ENCODE measurements at regions not wholly inside any gene's neighbourhood (a gene's known extent, or its start where the extent isn't known, plus 50 kb on each side); places are given as distances from the start of the nearest gene placed in this dataset.
A peak's percentile ranks its signal among the peaks of the same experiment; 100 is the strongest.
"Not testable (repeated sequence)": the region's sequence is repeated elsewhere in the genome, so short reads cannot be mapped to it uniquely, and the experiment has no call there.

DNA sequence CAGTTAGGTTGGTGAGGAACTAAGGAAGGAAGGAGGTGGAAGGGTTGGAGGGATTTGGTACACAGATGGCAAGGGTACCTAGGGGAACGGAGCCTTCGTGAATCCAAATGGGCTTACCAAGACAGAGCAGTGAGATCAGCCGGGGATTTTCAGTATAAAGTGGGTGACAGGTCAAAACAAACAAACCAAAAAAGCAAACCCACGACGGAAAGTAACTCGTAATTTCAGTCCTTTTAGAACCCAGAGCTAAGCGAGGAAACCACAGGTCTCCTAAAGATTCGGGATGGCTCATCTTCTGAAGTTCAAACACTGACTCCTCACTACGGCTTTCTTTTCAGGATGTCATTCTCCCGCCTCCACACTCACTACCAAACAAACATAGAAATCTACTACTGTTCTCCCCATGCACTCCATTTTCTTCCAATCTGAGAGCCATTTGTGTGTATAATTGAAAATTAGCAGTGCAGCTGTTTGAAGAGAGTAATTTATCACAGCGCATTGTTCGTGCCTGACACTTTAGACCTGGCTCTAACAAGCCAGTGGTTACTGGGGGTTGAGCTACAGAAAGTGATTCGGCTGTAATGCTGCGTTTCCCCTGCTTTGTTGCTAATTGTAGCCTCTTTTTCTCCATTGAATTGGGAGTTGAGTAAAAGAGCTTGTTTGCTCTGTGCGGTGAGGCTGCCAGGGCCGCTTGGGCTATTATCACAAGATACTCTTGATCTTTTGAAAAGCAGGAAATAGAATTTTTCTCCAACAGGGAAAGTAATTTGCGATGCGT is 64.7 kb upstream of the CCDC39 start:
- FAIRE-seq, result no peak

- no peak for FAIRE-seq
Observed at GRCh38 chr3:180747805-180748361, 68.6 kb upstream of the CCDC39 start.

- no peak for FAIRE-seq
Observed at GRCh38 chr3:180749322-180749721, 70.0 kb upstream of the CCDC39 start.

GRCh38 chr3:180749796-180750195 is 70.5 kb upstream of the CCDC39 start:
- no peak for FAIRE-seq

DNA sequence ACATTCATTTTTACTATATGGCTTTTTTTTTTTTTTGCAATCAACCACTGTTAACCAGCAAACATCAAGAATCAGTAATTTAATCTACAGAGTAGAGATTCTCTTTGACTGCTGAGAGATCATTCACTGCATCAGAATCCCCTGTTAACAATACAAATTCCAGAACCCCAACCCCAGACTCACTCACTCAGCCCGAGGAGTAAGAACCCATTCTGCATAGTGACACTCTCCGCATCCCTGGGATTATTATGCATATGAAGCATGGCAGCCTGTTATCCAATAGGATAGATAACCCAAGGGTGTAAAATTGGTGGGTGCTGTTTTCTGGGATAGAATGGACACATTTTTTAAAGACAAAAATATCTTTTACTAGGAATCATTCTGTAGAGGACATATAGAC is 76.3 kb upstream of the CCDC39 start:
- no peak for FAIRE-seq

- no peak for FAIRE-seq
Observed at GRCh38 chr3:180762866-180763265, 83.6 kb upstream of the CCDC39 start.

GRCh38 chr3:180764481-180764880 is 85.2 kb upstream of the CCDC39 start:
- no peak for FAIRE-seq

DNA sequence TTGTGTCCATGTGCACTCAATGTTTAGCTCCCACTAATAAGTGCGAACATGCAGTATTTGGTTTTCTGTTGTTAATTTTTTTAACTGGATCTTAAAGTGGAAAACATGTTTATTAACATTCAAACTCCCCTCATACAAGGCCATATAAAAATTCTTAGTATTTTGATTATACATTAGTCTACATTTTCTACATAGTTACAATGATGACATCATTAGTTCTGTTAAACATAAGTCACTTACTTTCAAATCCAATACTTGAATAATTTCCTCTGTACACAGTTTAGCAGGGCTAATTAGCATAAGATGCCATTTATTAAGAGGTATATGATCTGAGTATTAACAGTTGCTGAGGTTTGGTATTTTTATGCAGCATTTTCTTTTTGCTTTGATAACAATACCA is 91.3 kb upstream of the CCDC39 start:
- no peak for FAIRE-seq

DNA sequence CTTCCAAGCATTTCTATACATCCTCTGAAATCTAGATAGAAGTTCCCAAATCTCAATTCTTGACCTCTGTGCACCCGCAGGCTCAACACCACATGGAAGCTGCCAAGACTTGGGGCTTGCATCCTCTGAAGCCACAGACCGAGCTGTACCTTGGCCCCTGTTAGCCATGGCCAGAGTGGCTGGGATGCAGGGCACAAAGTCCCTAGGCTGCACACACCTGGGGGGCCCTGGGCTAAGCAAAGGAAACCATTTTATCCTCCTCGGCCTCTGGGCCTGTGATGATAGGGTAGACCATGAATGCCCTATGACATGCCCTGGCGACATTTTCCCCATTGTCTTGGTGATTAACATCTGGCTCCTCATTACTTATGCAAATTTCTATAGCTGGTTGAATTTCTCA is 97.1 kb upstream of the CCDC39 start:
- FAIRE-seq, result no peak

- FAIRE-seq, result no peak
Observed at GRCh38 chr3:180782195-180782984, 103.1 kb upstream of the CCDC39 start.

GRCh38 chr3:180786227-180786626 is 106.9 kb upstream of the CCDC39 start:
- FAIRE-seq, result not testable (repeated sequence)

- FAIRE-seq, result no peak
Observed at GRCh38 chr3:180789774-180790173, 110.5 kb upstream of the CCDC39 start.

- no peak for FAIRE-seq
Observed at GRCh38 chr3:180798197-180798596, 114.3 kb upstream of the FXR1 start.

GRCh38 chr3:180802837-180803236 is 109.6 kb upstream of the FXR1 start:
- peak; percentile 94 for FAIRE-seq

DNA sequence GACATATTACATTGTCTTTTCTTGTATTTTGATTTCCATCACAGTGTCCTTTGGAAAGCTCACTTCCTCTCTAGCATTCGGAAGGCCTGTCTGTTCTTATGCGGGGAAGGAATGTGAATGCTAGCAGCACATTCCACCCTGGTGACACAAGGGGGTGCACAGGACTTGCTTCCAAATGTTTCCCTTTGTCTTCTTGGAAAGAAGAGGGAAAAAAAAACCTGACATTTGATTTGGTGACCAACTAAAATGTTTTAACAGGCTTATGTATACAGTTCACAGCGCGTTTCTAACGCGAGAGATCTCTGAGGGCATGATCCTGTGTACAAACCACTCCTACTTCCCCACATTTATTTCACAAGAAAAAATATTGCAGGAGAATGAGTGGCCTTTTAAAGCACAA is 107.6 kb upstream of the FXR1 start:
- FAIRE-seq, result no peak

- FAIRE-seq, result no peak
Observed at GRCh38 chr3:180808823-180809575, 103.5 kb upstream of the FXR1 start.

DNA sequence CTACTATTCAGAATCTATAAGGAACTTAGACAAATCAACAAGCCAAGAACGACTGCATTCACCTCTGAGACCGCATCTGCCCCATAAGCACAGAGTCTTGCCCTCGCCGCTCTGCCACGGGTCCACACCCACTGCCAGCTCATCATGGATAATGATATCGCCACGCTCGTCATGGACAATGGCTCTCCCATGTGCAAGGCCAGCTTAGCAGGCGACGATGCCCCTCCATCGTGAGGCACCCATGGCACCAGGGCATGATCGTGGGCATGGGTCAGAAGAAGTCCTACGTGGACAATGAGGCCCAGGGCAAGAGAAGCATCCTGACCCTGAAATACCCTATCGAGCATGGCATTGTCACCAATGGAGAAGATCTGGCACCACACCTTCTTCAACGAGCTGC is 92.1 kb upstream of the FXR1 start:
- no peak for FAIRE-seq

- no peak for FAIRE-seq
Observed at GRCh38 chr3:180825964-180826363, 86.5 kb upstream of the FXR1 start.

- FAIRE-seq, result no peak
Observed at GRCh38 chr3:180827171-180827570, 85.3 kb upstream of the FXR1 start.

DNA sequence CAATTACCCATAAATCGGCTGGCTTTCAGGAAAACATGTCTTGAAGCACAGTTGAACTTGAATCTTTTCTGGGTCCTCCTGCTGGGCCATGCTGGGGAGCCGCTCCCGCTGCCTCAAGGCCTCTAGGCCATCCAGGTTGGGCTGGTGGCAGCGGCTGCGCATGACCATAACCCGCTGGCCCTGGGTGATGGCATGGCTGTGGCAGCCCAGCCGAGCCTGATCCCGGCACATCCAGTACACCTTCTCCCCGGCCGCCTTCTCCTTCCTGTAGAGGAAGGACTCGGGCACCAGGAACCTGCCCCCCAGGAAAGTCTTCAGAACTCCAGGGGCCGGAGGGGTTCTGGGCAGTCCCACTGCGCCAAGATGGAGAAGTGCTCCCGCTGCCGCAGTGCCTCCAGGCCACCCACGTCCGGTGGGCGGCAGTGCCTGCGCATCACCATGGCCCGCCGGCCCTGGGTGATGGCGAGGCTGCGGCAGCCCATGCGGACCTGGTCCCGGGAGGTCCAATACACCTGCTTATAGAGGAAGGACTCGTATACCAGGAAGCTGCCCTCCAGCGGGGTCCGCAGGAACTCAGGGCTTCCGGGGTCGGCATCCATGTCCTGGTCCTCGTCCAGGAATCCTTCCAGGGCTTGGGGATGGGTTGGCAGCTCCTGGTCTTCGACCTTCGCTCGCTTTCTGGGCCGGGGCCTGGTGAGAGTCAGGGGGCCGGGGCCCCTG is 84.3 kb upstream of the FXR1 start:
- FAIRE-seq, result no peak

GRCh38 chr3:180828723-180829408 is 83.6 kb upstream of the FXR1 start:
- FAIRE-seq, result no peak
